Fibroblast of lung (primary cell): ENCODE measurements at regions not wholly inside any gene's neighbourhood (a gene's known extent, or its start where the extent isn't known, plus 50 kb on each side); places are given as distances from the start of the nearest gene placed in this dataset.
"Not testable (repeated sequence)": the region's sequence is repeated elsewhere in the genome, so short reads cannot be mapped to it uniquely, and the experiment has no call there.

ENCODE experiments used
- DNase-seq, 2 donors: peaks; one replicate each; pipeline versions ENCODE4 v3.0.0 to v3.0.0-alpha.2; 2010; ENCODE audit warnings: low read depth in 2 of 2
- H2AFZ ChIP-seq: 2 replicates; pipeline ENCODE4 v1.5.1; 2012; ENCODE audit warnings: low read length, control low read depth, inconsistent platforms
- H3K27ac ChIP-seq: 2 replicates; pipeline ENCODE4 v1.5.1; 2011; ENCODE audit warnings: low read length, control low read depth; ENCODE audit not compliant: insufficient read depth
- H3K27me3 ChIP-seq: 2 replicates; pipeline ENCODE4 v1.5.1; 2011; ENCODE audit warnings: mild to moderate bottlenecking, low read length; ENCODE audit not compliant: control insufficient read depth, insufficient read depth
- H3K36me3 ChIP-seq: 2 replicates; pipeline ENCODE4 v1.5.1; 2011; ENCODE audit warnings: low read length; ENCODE audit not compliant: control insufficient read depth, insufficient read depth
- H3K4me1 ChIP-seq: 2 replicates; pipeline ENCODE4 v1.5.1; 2011; ENCODE audit warnings: low read length; ENCODE audit not compliant: control insufficient read depth, insufficient read depth; ENCODE audit errors: extremely low read depth
- H3K4me2 ChIP-seq: 2 replicates; pipeline ENCODE4 v1.5.1; 2011; ENCODE audit warnings: low read length, control low read depth; ENCODE audit not compliant: insufficient read depth; ENCODE audit errors: extremely low read depth
- H3K4me3 ChIP-seq, 4 experiments: fragments of 200-600 bp in 1 of 4; sonication (generic) in 1 of 4; replicated peaks in 1 of 4; 2 replicates each; pipeline ENCODE4 v1.5.1; 2011 to 2016; ENCODE audit warnings: low read length in 4 of 4, low read depth in 3 of 4, mild to moderate bottlenecking in 3 of 4, control low read depth in 2 of 4, inconsistent platforms in 1 of 4, mixed read lengths in 1 of 4; ENCODE audit not compliant: insufficient read depth in 1 of 4; ENCODE audit errors: control extremely low read depth in 1 of 4
- H3K79me2 ChIP-seq: 2 replicates; pipeline ENCODE4 v1.5.1; 2012; ENCODE audit warnings: mild to moderate bottlenecking, low read length, inconsistent platforms; ENCODE audit not compliant: control insufficient read depth, insufficient read depth
- H3K9ac ChIP-seq: 2 replicates; pipeline ENCODE4 v1.5.1; 2011; ENCODE audit warnings: mild to moderate bottlenecking, low read length, control low read depth; ENCODE audit not compliant: insufficient read depth
- H3K9me3 ChIP-seq: 2 replicates; pipeline ENCODE4 v1.5.1; 2012; ENCODE audit warnings: low read depth, low read length; ENCODE audit not compliant: control insufficient read depth, insufficient read depth
- H4K20me1 ChIP-seq: 2 replicates; pipeline ENCODE4 v1.5.1; 2011; ENCODE audit warnings: low read length; ENCODE audit not compliant: control insufficient read depth, insufficient read depth; ENCODE audit errors: extremely low read depth
- CTCF ChIP-seq, 2 donors: IDR thresholded peaks in 1 of 2; conservative IDR thresholded peaks in 1 of 2; 1 replicate in 1 of 2; 2 replicates in 1 of 2; pipeline ENCODE4 v1.5.1; 2011 to 2012; ENCODE audit warnings: low read length in 2 of 2, control low read depth in 1 of 2, inconsistent platforms in 1 of 2, low read depth in 1 of 2, mild to moderate bottlenecking in 1 of 2
- EZH2 ChIP-seq: IDR thresholded peaks from 2 replicates; pipeline ENCODE4 v1.5.1; 2012; ENCODE audit warnings: low read length, control low read depth, mild to moderate bottlenecking; ENCODE audit errors: missing control alignments

GRCh38 chr9:30609713-30610112, 1774.7 kb upstream of the ACO1 start:
- Histone ChIP-seq H4K20me1 (no peaks in the 10 kb centered on the region), H3K4me3 (no peak overlapping the region), H3K27me3 (no peaks in the 10 kb centered on the region), H3K36me3 (no peaks in the 10 kb centered on the region), H3K27ac (no peak overlapping the region), H3K79me2 (no peaks in the 10 kb centered on the region), H3K4me2 (no peak overlapping the region), H3K4me1 (no peaks in the 10 kb centered on the region), H3K9me3 (no peaks in the 10 kb centered on the region), H3K9ac (no peak overlapping the region), H2AFZ (no peak overlapping the region)
- DNase-seq: peak in 1 of 2 donors; percentile 0
- TF ChIP-seq EZH2: no peak
- TF ChIP-seq CTCF (conservative IDR thresholded peaks at IDR 0.05 in 1 of 2, IDR thresholded peaks at IDR 0.05 in 1 of 2; ENCODE audit: low read depth in 1 of 2, low read length in 2 of 2): no peak

GRCh38 chr9:30616782-30617181, 1767.7 kb upstream of the ACO1 start:
- DNase-seq, H3K9me3 ChIP-seq, H3K4me1 ChIP-seq, H4K20me1 ChIP-seq, H3K4me3 ChIP-seq, H2AFZ ChIP-seq, H3K27ac ChIP-seq, H3K9ac ChIP-seq, H3K36me3 ChIP-seq, H3K4me2 ChIP-seq, H3K79me2 ChIP-seq, H3K27me3 ChIP-seq: not testable (repeated sequence)

- no peak overlapping the region for H3K4me2 ChIP-seq
- H3K27ac ChIP-seq: no peak overlapping the region
- H3K9me3 ChIP-seq: no peaks in the 10 kb centered on the region
- H3K9ac ChIP-seq: no peak overlapping the region
- no peak for TF ChIP-seq EZH2
- TF ChIP-seq CTCF (conservative IDR thresholded peaks at IDR 0.05 in 1 of 2, IDR thresholded peaks at IDR 0.05 in 1 of 2; ENCODE audit: low read depth in 1 of 2, low read length in 2 of 2): no peak
- no peaks in the 10 kb centered on the region for H3K27me3 ChIP-seq
- DNase-seq: no peak
- H3K79me2 ChIP-seq: no peaks in the 10 kb centered on the region
- no peaks in the 10 kb centered on the region for H3K36me3 ChIP-seq
- no peaks in the 10 kb centered on the region for H4K20me1 ChIP-seq
- no peak overlapping the region for H2AFZ ChIP-seq
- H3K4me1 ChIP-seq: no peaks in the 10 kb centered on the region
- H3K4me3 ChIP-seq: no peak overlapping the region
These were observed 1761.9 kb upstream of the ACO1 start for GRCh38 chr9:30622561-30622960.
